ENCODE measurements at regions not wholly inside any gene's neighbourhood (a gene's known extent, or its start where the extent isn't known, plus 50 kb on each side); places are given as distances from the start of the nearest gene placed in this dataset.
"Not testable (repeated sequence)": the region's sequence is repeated elsewhere in the genome, so short reads cannot be mapped to it uniquely, and the experiment has no call there.

GRCh38 chr1:157370698-157371097, 181.6 kb downstream of the FCRL5 start:
- Histone ChIP-seq H3K4me3 (no peak overlapping the region), H3K4me1 (no peaks in the 10 kb centered on the region), H3K27me3 (peaks cover 3% of the 10 kb centered on the region), H3K27ac (no peak overlapping the region), H3K36me3 (no peaks in the 10 kb centered on the region), H3K9me3 (no peaks in the 10 kb centered on the region)
- TF ChIP-seq POLR2A (IDR thresholded peaks at IDR 0.05): no peak
- TF ChIP-seq POLR2AphosphoS5 (IDR thresholded peaks at IDR 0.05): no peak
- TF ChIP-seq, protein P1, sequence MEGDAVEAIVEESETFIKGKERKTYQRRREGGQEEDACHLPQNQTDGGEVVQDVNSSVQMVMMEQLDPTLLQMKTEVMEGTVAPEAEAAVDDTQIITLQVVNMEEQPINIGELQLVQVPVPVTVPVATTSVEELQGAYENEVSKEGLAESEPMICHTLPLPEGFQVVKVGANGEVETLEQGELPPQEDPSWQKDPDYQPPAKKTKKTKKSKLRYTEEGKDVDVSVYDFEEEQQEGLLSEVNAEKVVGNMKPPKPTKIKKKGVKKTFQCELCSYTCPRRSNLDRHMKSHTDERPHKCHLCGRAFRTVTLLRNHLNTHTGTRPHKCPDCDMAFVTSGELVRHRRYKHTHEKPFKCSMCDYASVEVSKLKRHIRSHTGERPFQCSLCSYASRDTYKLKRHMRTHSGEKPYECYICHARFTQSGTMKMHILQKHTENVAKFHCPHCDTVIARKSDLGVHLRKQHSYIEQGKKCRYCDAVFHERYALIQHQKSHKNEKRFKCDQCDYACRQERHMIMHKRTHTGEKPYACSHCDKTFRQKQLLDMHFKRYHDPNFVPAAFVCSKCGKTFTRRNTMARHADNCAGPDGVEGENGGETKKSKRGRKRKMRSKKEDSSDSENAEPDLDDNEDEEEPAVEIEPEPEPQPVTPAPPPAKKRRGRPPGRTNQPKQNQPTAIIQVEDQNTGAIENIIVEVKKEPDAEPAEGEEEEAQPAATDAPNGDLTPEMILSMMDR (IDR thresholded peaks at IDR 0.05): no peak
- no peak for TF ChIP-seq EP300 (IDR thresholded peaks at IDR 0.05)
- DNase-seq (ENCODE audit: low spot score in 2 of 2): no peak
- WGBS: 85% methylated on average over 5 of the region's 5 CpGs

GRCh38 chr1:157369808-157370521, 182.3 kb downstream of the FCRL5 start:
- Histone ChIP-seq H3K4me3 (no peak overlapping the region), H3K4me1 (no peaks in the 10 kb centered on the region), H3K27me3 (peaks cover 2% of the 10 kb centered on the region), H3K36me3 (no peaks in the 10 kb centered on the region), H3K9me3 (no peaks in the 10 kb centered on the region), H3K27ac (no peak overlapping the region)
- whole genome bisulfite sequencing: 5% methylated on average over 6 of the region's 6 CpGs
- TF ChIP-seq POLR2A (IDR thresholded peaks at IDR 0.05): no peak
- TF ChIP-seq, protein P1 (IDR thresholded peaks at IDR 0.05): peak; percentile 46 to 88
- DNase-seq (ENCODE audit: low spot score in 2 of 2): no peak

- H3K9me3 ChIP-seq; H3K36me3 ChIP-seq; H3K27me3 ChIP-seq; H3K4me3 ChIP-seq; DNase-seq (ENCODE audit: low spot score in 2 of 2); H3K4me1 ChIP-seq; H3K27ac ChIP-seq: not testable (repeated sequence)
- 70% methylated on average over 1 of the region's 1 CpG for WGBS
Measured at GRCh38 chr1:157368941-157369340, 183.4 kb downstream of the FCRL5 start.

- WGBS: 77% methylated on average over 2 of the region's 2 CpGs
- TF ChIP-seq POLR2A (IDR thresholded peaks at IDR 0.05): no peak
- TF ChIP-seq POLR2AphosphoS5 (IDR thresholded peaks at IDR 0.05): no peak
- TF ChIP-seq EP300 (IDR thresholded peaks at IDR 0.05): no peak
- TF ChIP-seq, protein P1 (IDR thresholded peaks at IDR 0.05): no peak
- no peaks in the 10 kb centered on the region for H3K4me1 ChIP-seq
- H3K36me3 ChIP-seq: no peaks in the 10 kb centered on the region
- no peaks in the 10 kb centered on the region for H3K27me3 ChIP-seq
- DNase-seq (ENCODE audit: low spot score in 2 of 2): no peak
- H3K27ac ChIP-seq: no peak overlapping the region
- H3K4me3 ChIP-seq: no peak overlapping the region
- no peaks in the 10 kb centered on the region for H3K9me3 ChIP-seq
Measured at GRCh38 chr1:157368363-157368762, 184.0 kb downstream of the FCRL5 start.

- Histone ChIP-seq H3K27ac (no peak overlapping the region), H3K36me3 (no peaks in the 10 kb centered on the region), H3K27me3 (no peaks in the 10 kb centered on the region), H3K9me3 (no peaks in the 10 kb centered on the region), H3K4me1 (no peaks in the 10 kb centered on the region), H3K4me3 (no peak overlapping the region)
- TF ChIP-seq POLR2AphosphoS5 (IDR thresholded peaks at IDR 0.05) (no peak), EP300 (IDR thresholded peaks at IDR 0.05) (no peak), POLR2A (IDR thresholded peaks at IDR 0.05) (no peak)
- TF ChIP-seq, protein P1 (IDR thresholded peaks at IDR 0.05): no peak
- no peak for DNase-seq (ENCODE audit: low spot score in 2 of 2)
Measured at GRCh38 chr1:157367870-157368269, 184.4 kb downstream of the FCRL5 start.
